Testis (tissue), 2 donors: ENCODE measurements at regions not wholly inside any gene's neighbourhood (a gene's known extent, or its start where the extent isn't known, plus 50 kb on each side); places are given as distances from the start of the nearest gene placed in this dataset.

ENCODE experiments used
- POLR2A ChIP-seq: fragments of 450-650 bp; IDR thresholded peaks from one replicate; pipeline ENCODE4 v1.6.1; 2017; ENCODE audit warnings: antibody characterized with exemption, mild to moderate bottlenecking, moderate library complexity
- TF ChIP-seq, protein P1 (sequence below), 3 experiments: fragments of 450-650 bp in 2 of 3; fragments of 200-600 bp in 1 of 3; sonication (generic) in 1 of 3; IDR thresholded peaks; one replicate each; pipeline ENCODE4 v1.5.1; 2016 to 2019; ENCODE audit warnings: antibody characterized with exemption in 3 of 3, mild to moderate bottlenecking in 2 of 3, moderate library complexity in 1 of 3

DNA sequence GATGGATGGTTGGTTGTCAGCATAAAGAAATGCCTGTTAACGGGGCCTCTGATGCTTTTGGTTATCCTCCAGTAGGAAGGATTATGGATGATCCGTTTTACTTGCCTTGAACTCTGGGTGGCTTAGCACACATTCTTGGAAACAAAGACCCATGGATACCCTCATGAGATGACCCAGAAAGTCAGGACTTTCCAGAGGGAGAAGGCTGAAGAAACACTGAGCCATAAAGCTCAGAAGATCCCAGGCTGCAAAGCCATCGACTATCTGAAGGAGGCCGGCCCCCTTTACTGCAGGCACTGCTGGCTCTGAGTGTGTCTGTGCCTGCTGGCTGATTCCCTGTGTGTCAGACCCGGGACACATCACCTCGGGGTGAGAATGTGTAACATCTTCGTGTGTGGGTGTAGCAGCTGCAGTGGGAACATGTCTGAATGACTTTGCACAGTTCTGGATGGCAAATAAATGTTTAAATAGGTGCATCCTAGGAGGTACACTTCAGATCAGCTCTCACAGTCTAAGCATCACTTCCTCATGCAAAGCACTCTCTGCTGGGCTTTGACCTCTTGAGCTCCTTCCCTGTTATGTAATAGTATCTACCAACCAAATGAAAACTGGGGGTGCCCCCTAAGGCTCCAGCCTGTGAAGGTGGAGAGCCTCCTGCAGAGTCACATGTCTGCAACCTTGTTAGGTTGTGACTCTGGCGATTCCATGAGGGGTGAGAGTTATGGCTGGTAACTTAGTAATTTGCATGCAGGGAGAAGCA, 1084.9 kb downstream of the TBC1D22A start:
- TF ChIP-seq, protein P1, sequence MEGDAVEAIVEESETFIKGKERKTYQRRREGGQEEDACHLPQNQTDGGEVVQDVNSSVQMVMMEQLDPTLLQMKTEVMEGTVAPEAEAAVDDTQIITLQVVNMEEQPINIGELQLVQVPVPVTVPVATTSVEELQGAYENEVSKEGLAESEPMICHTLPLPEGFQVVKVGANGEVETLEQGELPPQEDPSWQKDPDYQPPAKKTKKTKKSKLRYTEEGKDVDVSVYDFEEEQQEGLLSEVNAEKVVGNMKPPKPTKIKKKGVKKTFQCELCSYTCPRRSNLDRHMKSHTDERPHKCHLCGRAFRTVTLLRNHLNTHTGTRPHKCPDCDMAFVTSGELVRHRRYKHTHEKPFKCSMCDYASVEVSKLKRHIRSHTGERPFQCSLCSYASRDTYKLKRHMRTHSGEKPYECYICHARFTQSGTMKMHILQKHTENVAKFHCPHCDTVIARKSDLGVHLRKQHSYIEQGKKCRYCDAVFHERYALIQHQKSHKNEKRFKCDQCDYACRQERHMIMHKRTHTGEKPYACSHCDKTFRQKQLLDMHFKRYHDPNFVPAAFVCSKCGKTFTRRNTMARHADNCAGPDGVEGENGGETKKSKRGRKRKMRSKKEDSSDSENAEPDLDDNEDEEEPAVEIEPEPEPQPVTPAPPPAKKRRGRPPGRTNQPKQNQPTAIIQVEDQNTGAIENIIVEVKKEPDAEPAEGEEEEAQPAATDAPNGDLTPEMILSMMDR (IDR thresholded peaks at IDR 0.05) = no peak
- no peak for TF ChIP-seq POLR2A
